C4-2B (cell line): ENCODE measurements at regions not wholly inside any gene's neighbourhood (a gene's known extent, or its start where the extent isn't known, plus 50 kb on each side); places are given as distances from the start of the nearest gene placed in this dataset.

Experiments used
- ZFX ChIP-seq: fragments of 450-650 bp; IDR thresholded peaks from 2 replicates; pipeline ENCODE4 v1.6.1; 2017
- TF ChIP-seq, protein P1 (sequence below): fragments of 450-650 bp; conservative IDR thresholded peaks from 2 replicates; pipeline ENCODE4 v1.5.1; 2017; ENCODE audit warnings: mild to moderate bottlenecking

DNA sequence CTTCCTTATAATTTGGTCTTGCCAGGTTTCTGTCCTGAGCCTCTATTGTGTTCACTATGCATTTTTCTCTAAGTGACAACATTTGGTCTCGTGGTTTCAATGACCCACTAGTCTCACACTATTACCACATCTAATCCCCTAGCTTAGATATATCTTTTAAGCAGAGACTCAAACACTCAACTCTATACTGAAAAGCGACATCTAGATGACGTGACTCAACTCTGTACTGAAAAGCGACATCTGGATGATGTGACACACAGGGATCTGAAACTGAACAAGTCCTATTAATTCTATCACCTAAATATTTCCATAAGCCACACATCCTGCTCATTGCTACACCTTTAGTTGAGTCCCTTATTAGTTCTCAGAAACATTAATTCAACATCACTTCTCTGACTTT is 141.7 kb upstream of the MBNL1 start:
- TF ChIP-seq, protein P1, sequence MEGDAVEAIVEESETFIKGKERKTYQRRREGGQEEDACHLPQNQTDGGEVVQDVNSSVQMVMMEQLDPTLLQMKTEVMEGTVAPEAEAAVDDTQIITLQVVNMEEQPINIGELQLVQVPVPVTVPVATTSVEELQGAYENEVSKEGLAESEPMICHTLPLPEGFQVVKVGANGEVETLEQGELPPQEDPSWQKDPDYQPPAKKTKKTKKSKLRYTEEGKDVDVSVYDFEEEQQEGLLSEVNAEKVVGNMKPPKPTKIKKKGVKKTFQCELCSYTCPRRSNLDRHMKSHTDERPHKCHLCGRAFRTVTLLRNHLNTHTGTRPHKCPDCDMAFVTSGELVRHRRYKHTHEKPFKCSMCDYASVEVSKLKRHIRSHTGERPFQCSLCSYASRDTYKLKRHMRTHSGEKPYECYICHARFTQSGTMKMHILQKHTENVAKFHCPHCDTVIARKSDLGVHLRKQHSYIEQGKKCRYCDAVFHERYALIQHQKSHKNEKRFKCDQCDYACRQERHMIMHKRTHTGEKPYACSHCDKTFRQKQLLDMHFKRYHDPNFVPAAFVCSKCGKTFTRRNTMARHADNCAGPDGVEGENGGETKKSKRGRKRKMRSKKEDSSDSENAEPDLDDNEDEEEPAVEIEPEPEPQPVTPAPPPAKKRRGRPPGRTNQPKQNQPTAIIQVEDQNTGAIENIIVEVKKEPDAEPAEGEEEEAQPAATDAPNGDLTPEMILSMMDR, result no peak
- TF ChIP-seq ZFX, result no peak
